ENCODE measurements at regions not wholly inside any gene's neighbourhood (a gene's known extent, or its start where the extent isn't known, plus 50 kb on each side); places are given as distances from the start of the nearest gene placed in this dataset.

- no TSS peak for BruUV-seq (replicated peaks)
- H3K9me3 ChIP-seq (ENCODE audit: control insufficient read depth in 1 of 2, insufficient read depth in 1 of 2, low read depth in 1 of 2, low read length in 2 of 2) = no peaks in the 10 kb centered on the region
- no peaks in the 10 kb centered on the region for H3K9me2 ChIP-seq (ENCODE audit: insufficient read depth)
- intact Hi-C loops (cut with micrococcal nuclease) = no loop called here
- no peaks in the 10 kb centered on the region for H3K4me1 ChIP-seq (ENCODE audit: control insufficient read depth in 1 of 2, insufficient read depth in 2 of 2, low read length in 2 of 2)
- H3K4me3 ChIP-seq (replicated peaks in 1 of 2; ENCODE audit: low read depth in 1 of 2, low read length in 2 of 2) = no peak overlapping the region
- H3K9ac ChIP-seq (ENCODE audit: low read length) = no peak overlapping the region
- TF ChIP-seq FOSL1 (IDR thresholded peaks at IDR 0.05; ENCODE audit: low read depth) = no peak
- H3K79me2 ChIP-seq (ENCODE audit: insufficient read depth, low read length) = no peaks in the 10 kb centered on the region
- RAD21 ChIA-PET (ENCODE audit: low non-redundant PET in 1 of 2, low total read pairs in 2 of 2, uncharacterized antibody in 2 of 2, unreplicated experiment in 2 of 2) = no interaction called here
- no peaks in the 10 kb centered on the region for H3K36me3 ChIP-seq (ENCODE audit: control insufficient read depth in 1 of 2, insufficient read depth in 2 of 2, low read length in 2 of 2)
- no peak for ATAC-seq
- CTCF ChIA-PET = no interaction called here
- peaks cover 27% of the 10 kb centered on the region for H3K27me3 ChIP-seq (ENCODE audit: insufficient read depth, low read length)
- H2AFZ ChIP-seq (ENCODE audit: low read depth, low read length, poor library complexity, severe bottlenecking) = no peak overlapping the region
- POLR2A ChIA-PET = no interaction called here
- no peak overlapping the region for H3K4me2 ChIP-seq (ENCODE audit: low read length)
- no peak overlapping the region for H3K27ac ChIP-seq (ENCODE audit: low read depth, low read length)
- no peak for DNase-seq (ENCODE audit: low read depth, low spot score)
- no peaks in the 10 kb centered on the region for H4K20me1 ChIP-seq (ENCODE audit: insufficient read depth)
Observed at GRCh38 chr15:60076582-60077276, 72.6 kb downstream of the FOXB1 start.

- CTCF ChIA-PET = no interaction called here
Observed at GRCh38 chr15:60077581-60078359, 73.7 kb downstream of the FOXB1 start.

More at GRCh38 chr15:60077581-60078359, 73.7 kb downstream of the FOXB1 start:
- Histone ChIP-seq H3K79me2 (ENCODE audit: insufficient read depth, low read length) (no peaks in the 10 kb centered on the region), H3K4me1 (ENCODE audit: control insufficient read depth in 1 of 2, insufficient read depth in 2 of 2, low read length in 2 of 2) (no peaks in the 10 kb centered on the region), H3K4me3 (replicated peaks in 1 of 2; ENCODE audit: low read depth in 1 of 2, low read length in 2 of 2) (no peak overlapping the region), H3K9me2 (ENCODE audit: insufficient read depth) (no peaks in the 10 kb centered on the region), H3K9ac (ENCODE audit: low read length) (no peak overlapping the region), H3K27ac (ENCODE audit: low read depth, low read length) (no peak overlapping the region), H3K9me3 (ENCODE audit: control insufficient read depth in 1 of 2, insufficient read depth in 1 of 2, low read depth in 1 of 2, low read length in 2 of 2) (no peaks in the 10 kb centered on the region), H3K4me2 (ENCODE audit: low read length) (no peak overlapping the region), H3K36me3 (ENCODE audit: control insufficient read depth in 1 of 2, insufficient read depth in 2 of 2, low read length in 2 of 2) (no peaks in the 10 kb centered on the region), H3K27me3 (ENCODE audit: insufficient read depth, low read length) (peaks cover 30% of the 10 kb centered on the region), H2AFZ (ENCODE audit: low read depth, low read length, poor library complexity, severe bottlenecking) (no peak overlapping the region), H4K20me1 (ENCODE audit: insufficient read depth) (no peaks in the 10 kb centered on the region)
- intact Hi-C loops (cut with micrococcal nuclease) = no loop called here
- ChIA-PET POLR2A (no interaction called here), RAD21 (ENCODE audit: low non-redundant PET in 1 of 2, low total read pairs in 2 of 2, uncharacterized antibody in 2 of 2, unreplicated experiment in 2 of 2) (no interaction called here)
- no peak for DNase-seq (ENCODE audit: low read depth, low spot score)
- ATAC-seq = no peak
- no TSS peak for BruUV-seq (replicated peaks)
- TF ChIP-seq POLR2A (IDR thresholded peaks at IDR 0.05; ENCODE audit: borderline replicate concordance, extremely low read depth, insufficient read depth, insufficient read length) = no peak

Measured in HCT116 (cell line).